ENCODE measurements at regions not wholly inside any gene's neighbourhood (a gene's known extent, or its start where the extent isn't known, plus 50 kb on each side); places are given as distances from the start of the nearest gene placed in this dataset.
"Not testable (repeated sequence)": the region's sequence is repeated elsewhere in the genome, so short reads cannot be mapped to it uniquely, and the experiment has no call there.

DNA sequence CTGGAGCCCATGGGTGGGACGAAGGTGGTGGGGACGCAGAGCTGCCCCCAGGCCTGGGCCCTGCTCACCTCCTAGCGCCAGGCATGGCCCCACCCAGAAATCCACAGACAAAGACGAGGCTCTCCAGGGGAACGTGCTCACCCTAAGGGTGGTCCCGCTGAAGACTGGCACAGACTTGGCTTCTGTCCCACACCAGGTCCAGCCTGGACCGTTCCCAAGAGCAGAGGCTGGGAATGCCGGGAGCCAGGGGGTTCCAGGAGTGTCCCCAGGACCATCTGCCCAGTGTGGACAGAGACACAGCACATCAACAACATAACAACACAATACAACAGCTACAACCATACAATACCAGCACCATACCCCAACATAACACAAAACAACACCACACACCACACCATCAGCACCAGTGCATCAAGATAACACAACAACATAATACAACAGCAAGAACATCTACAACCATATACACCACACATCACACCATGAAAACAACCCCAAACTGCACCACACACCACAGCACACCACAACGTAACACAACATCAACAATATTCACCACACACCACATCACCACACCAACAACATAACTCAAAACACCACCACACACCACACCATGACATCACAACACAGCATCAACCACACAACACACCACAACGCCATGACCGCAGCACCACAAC, 329.6 kb downstream of the ADGRD1 start:
- no peak for DNase-seq (ENCODE audit: extremely low read depth, low read depth)
- TF ChIP-seq, protein P1, sequence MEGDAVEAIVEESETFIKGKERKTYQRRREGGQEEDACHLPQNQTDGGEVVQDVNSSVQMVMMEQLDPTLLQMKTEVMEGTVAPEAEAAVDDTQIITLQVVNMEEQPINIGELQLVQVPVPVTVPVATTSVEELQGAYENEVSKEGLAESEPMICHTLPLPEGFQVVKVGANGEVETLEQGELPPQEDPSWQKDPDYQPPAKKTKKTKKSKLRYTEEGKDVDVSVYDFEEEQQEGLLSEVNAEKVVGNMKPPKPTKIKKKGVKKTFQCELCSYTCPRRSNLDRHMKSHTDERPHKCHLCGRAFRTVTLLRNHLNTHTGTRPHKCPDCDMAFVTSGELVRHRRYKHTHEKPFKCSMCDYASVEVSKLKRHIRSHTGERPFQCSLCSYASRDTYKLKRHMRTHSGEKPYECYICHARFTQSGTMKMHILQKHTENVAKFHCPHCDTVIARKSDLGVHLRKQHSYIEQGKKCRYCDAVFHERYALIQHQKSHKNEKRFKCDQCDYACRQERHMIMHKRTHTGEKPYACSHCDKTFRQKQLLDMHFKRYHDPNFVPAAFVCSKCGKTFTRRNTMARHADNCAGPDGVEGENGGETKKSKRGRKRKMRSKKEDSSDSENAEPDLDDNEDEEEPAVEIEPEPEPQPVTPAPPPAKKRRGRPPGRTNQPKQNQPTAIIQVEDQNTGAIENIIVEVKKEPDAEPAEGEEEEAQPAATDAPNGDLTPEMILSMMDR (IDR thresholded peaks at IDR 0.05; ENCODE audit: low read depth, low read length): no peak

DNA sequence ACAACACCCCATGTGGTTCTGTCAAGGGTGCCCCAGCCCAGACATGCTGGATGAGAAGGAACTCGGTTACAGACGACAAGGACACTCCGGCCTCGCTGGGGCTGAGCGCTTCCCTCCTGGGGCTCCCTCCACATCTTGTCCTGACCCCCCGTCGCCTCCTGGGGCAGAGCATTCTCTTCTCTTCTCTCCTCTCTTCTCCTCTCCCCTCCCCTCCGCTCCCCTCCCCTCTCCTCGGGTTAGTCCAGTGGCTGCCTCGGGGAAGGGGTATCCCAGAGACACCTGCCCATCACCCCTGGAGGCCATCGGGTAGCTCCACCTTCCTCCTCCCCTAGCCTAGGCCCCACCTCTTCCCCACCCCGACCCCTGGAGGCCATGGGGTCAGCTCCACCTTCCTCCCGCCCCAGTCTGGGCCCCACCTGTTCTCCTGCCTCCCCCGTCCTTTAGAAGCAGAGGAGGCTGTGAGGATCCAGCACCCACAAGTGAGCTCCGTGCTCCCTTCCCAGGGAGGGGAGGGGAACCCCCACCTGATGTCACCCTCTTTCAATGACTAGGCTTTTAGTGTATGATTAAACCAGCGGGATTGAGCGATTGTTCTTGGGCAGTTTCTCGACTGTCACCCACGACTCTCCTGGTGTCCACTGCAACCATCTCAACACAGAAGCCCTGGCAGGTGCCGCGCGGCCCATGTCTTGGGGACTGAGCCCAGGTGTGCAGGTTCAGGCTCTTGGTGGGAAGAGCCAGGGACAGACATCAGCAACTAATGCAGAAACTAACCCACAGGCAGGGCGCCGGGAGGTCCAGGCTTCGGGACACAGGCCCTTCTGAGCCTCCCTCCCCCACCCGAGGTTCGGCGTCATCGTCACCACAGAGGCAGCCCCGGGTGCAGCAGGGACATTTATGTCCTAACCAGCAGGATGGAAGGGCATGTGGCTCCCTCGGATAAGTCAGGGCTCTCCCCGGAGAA, 330.4 kb downstream of the ADGRD1 start:
- DNase-seq (ENCODE audit: extremely low read depth, low read depth): not testable (repeated sequence)

DNA sequence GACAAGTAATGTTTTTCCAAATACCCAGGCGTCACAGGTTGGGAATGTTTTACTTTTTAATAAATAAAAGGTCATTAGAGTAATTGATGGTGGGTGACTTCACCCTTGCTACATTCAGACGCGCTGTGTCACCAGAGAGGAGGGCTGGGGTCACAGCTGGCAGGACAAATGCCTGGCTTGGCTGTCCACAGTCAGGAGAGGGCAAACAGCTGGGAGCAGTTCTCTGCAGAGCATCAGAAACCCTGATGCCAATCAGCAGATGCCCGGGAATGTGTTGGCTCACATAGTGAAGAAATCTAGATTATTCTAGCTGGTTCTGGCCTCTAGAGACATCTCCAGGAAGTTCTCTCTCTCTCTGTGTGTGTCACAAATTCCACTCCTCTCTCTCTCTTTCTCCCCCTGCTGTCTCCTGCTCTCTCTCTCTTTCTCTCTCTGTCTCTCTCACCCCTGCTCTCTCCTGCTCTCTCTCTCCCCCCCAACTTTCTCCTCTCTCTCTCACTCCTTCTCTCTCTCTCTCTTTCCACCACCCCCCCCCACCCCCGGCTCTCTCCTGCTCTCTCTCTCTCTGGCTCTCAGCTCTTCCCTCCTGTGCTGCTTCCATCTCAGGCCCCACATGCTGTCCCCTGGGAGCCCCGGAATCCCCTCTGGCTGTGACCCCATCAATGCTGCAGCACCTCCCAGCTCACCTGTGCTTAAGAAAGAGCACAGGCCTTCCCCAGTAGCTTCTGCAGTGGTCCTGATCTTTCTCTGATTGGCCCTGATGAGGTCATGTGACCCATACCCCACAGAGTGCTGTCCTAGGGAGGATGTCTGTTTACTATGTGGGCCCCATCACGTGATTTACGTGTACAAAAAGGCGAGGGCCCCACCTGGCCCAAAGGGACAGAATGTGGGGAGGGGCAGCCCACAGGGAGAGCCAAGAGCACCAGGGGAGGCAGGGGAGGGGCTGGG, 331.5 kb downstream of the ADGRD1 start:
- not testable (repeated sequence) for DNase-seq (ENCODE audit: extremely low read depth, low read depth)

DNA sequence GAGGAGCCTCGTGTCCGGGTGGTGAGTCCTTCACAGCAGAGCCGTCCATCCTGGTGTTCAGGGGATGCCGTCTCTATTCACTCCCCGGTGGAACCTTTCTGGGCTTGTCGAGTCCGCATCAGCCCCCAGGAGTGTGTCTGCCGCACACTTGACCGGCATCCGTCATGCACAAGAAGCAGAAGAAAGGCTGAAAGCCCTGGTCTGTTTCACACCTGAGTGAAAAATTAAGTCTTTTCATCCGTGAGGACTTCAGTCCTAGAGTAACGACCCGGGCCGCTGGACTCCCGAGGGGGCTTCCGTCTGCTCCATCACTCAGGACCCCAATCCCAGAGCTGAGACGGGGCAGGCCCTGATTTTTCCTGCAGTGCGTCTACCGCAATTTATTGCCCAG, 332.2 kb downstream of the ADGRD1 start:
- not testable (repeated sequence) for DNase-seq (ENCODE audit: extremely low read depth, low read depth)

DNA sequence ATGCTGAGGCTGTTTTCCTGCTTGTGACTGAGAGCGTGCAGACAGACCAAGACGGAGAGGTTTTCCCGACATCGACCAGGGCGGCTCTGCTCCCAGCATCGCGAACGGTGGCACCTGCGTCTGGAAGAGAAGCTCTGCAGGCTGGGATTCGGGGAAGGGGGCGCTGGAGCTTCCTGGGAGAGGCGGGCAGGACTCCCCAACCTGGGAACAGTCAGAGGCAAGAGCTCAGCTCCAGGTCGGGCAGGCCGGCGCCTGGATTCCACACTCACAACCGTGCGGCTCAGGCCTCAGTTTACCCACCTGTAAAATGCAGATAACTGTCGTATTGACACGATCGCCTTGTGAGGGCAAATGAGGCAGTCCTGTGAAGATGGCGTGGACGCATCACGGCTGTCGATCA, 332.6 kb downstream of the ADGRD1 start:
- DNase-seq (ENCODE audit: extremely low read depth, low read depth): not testable (repeated sequence)

DNA sequence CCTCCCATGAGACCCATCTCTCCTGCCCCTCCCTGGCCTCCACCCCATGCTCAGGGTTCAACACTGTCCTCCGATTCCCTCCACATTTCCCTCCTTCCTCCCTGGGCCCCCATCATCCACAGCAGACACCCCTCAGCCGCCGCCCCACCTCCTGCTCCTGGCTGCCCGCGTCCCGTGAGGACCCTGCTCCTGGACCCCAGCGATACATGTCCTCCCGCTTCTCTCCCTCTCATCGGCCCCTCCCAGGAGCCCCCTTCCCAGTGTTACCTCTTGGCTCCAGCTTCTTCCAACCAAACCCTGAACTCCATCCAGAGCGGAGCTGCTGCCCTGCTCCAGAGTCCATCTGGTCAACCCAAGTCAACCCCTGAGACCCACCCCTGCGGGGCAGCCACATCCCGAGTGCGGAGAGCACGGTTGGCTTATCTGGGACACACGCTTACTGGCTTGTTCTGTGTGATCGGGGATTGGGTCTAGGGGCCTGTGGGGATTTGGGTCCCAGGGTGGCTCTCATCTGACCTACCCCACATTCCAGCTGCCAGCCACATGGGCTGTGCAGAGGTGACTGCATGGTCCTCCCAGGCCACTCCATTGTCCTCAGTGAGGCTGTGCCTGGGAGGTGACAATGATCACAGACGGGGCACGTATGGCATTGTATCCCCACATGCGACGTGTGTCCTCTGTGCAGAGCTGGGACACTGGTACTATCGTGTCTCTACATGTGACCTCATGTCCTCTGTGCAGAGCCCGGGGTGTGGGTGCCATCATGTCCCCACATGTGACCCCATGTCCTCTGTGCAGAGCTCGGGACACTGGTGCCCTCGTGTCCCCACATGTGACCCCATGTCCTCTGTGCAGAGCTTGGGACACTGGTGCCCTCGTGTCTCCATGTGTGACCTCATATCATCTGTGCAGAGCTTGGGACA, 333.6 kb downstream of the ADGRD1 start:
- no peak for DNase-seq (ENCODE audit: extremely low read depth, low read depth)
- TF ChIP-seq, protein P1 (IDR thresholded peaks at IDR 0.05; ENCODE audit: low read depth, low read length): no peak

DNA sequence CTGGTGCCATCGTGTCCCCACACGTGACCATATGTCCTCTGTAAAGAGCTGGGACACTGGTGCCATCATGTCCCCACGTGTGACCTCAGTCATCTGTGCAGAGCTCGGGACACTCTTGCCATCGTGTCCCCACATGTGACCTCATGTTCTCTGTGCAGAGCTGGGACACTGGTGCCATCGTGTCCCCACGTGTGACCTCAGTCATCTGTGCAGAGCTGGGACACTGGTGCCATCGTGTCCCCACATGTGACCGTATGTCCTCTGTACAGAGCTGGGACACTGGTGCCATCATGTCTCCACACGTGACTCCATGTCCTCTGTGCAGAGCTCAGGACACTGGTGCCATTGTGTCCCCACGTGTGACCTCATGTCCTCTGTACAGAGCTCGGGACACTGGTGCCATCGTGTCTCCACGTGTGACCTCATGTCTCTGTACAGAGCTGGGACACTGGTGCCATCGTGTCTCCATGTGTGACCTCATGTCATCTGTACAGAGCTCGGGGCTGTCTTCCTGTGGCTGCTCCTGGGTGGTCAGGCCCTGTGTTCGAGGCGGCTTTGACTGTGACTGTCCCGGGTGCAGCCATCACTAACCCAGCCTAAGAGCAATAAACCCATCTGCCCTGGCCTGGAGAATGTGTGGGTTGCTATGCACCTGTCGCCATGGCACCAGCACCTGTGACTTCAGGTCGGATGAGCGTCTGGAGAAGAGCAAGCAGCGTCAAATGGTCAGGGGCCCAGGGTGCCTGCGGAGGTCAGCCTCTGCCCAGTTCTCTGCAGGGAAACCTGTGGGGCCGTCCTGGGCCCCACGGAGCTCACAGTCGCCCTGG, 334.4 kb downstream of the ADGRD1 start:
- no peak for DNase-seq (ENCODE audit: extremely low read depth, low read depth)
- TF ChIP-seq, protein P1 (IDR thresholded peaks at IDR 0.05; ENCODE audit: low read depth, low read length): no peak

DNA sequence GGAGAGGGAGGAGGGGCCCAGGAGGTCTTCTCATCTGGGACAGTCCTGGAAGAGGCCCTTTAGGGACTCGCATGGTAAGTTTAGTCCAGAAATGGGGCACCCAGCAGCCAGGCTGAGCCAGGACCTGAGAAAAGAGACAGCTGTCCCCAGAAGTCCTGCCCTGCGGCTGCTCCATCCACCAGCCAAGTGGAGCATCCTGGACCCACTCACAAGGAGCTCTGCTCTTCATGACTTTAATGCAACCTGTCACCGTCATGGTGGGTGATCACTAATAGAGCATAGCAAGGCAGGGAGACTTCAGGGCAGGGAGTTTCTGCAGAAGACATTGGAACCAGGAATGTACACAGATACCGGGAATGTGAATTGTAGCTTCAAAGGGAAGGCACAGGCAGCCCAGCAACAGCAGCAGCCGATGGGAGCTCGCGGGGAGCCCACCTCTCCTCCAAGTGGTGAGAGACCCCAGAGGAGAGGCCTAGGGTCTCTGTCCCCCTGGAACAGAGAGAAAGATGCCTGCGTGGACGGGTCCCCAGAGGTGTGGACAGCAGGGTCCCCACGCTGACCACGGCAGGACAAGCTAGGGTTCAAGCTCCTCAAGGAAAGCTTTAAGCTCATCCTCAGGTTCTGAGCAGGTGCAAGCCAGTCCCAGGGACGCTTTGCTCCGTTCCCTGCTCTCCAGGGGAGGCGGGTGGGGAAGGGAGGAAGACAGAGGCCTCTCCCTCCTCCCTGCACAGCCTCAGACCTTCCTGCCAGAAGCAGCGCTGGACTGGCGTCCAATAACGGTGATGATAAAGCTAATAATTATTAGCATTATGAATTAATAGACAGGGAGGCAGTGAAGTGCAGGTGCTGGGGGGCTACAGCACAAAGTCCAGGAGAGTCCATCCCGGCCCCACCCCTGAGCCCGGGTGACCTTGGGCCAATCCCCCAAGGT, 335.3 kb downstream of the ADGRD1 start:
- DNase-seq (ENCODE audit: extremely low read depth, low read depth): not testable (repeated sequence)

DNA sequence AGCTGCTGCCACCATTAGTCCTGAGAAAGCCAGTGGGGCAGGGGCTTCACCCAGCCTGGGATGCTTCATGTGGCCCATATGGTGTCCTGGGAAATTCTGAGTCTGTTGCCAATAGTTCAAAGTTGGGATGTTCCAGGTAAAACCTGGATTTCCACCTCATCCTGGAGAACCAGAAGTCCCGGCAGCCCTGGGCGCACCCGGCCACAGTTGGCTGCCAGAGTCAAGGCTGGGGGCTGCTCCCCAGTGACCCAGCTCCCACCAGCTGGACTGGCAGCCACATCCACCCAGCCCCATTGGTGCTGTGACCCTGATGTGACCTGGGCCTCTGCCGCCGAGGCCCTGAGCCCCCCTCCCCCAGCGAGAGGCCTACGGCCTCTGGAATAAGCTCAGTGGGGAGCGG, 336.1 kb downstream of the ADGRD1 start:
- DNase-seq (ENCODE audit: extremely low read depth, low read depth): not testable (repeated sequence)
